ENCODE measurements at regions not wholly inside any gene's neighbourhood (a gene's known extent, or its start where the extent isn't known, plus 50 kb on each side); places are given as distances from the start of the nearest gene placed in this dataset.

DNA sequence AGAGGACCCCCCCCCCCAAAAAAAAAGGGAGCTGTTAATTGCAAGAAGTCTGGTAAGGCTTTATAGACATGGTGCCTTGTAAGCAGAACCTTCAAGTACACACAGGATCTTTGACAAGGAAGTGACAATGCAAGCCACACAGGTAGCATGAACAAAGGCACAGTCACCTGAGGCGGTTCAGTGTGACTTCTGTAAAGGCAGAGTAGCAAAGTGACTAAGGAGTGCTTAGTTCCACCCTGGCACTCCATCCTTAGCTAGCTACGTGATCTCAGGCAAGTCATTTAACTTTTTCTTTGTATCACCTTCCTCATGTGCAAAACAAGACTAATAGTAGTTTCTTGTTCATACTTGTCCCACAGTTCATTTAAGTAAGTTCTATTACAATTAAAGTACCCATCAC is 282.0 kb downstream of the PRELID2 start (continued):
- TF ChIP-seq CHD4 (IDR thresholded peaks at IDR 0.05; ENCODE audit: insufficient read depth, insufficient replicate concordance, low read depth, low read length, poor library complexity, severe bottlenecking) (no peak), ETV1 (tag; conservative IDR thresholded peaks at IDR 0.05; ENCODE audit: low read depth) (no peak), CBX1 (IDR thresholded peaks at IDR 0.05; ENCODE audit: low read depth) (no peak), JUNB (CRISPR knock-in tag; conservative IDR thresholded peaks at IDR 0.05) (no peak), ZNF561 (CRISPR knock-in tag; conservative IDR thresholded peaks at IDR 0.05) (no peak)

GRCh38 chr5:145551714-145552113 is 283.4 kb downstream of the PRELID2 start:
- Histone ChIP-seq H3K27ac (ENCODE audit: extremely low read depth, low read depth, low read length) (no peak overlapping the region), H3K4me3 (no peak overlapping the region), H3K4me1 (replicated peaks in 1 of 2; ENCODE audit: control insufficient read depth in 2 of 2, insufficient read depth in 2 of 2, low read length in 2 of 2) (no peaks in the 10 kb centered on the region), H3K36me3 (ENCODE audit: control insufficient read depth, insufficient read depth, low read length) (no peaks in the 10 kb centered on the region), H2AFZ (ENCODE audit: low read depth, low read length) (no peak overlapping the region), H3K9me3 (replicated peaks; ENCODE audit: control insufficient read depth, insufficient read depth, low read depth, low read length) (no peaks in the 10 kb centered on the region), H3K4me2 (ENCODE audit: insufficient read depth, low read length) (no peak overlapping the region), H4K20me1 (replicated peaks; ENCODE audit: control insufficient read depth, insufficient read depth, low read length) (no peaks in the 10 kb centered on the region), H3K9ac (ENCODE audit: insufficient read depth in 1 of 2, low read depth in 2 of 2, low read length in 2 of 2) (no peak overlapping the region), H3K9me1 (ENCODE audit: control insufficient read depth, insufficient read depth, low read length) (no peaks in the 10 kb centered on the region), H3K27me3 (ENCODE audit: control insufficient read depth in 2 of 2, insufficient read depth in 2 of 2, low read length in 2 of 2) (no peaks in the 10 kb centered on the region), H3K79me2 (ENCODE audit: control insufficient read depth, insufficient read depth, low read length) (no peaks in the 10 kb centered on the region)
- FAIRE-seq, result no peak
- intact Hi-C loops (cut with micrococcal nuclease) (no loop called here), in situ Hi-C loops (cut with MboI) (no loop called here)
- BruUV-seq (replicated peaks), result no TSS peak
- no peak for DNase-seq (ENCODE audit: extremely low read depth in 1 of 4, low spot score in 3 of 4)
- CTCF ChIA-PET (ENCODE audit: low intra/inter-chr PET ratio), result no interaction called here
- POLR2A ChIA-PET, result no interaction called here
- ATAC-seq, result no peak
- 6% methylated on average over 1 of the region's 1 CpG for WGBS (ENCODE audit: insufficient coverage, low coverage, missing lambda C conversion rate)
- TF ChIP-seq, protein P1, sequence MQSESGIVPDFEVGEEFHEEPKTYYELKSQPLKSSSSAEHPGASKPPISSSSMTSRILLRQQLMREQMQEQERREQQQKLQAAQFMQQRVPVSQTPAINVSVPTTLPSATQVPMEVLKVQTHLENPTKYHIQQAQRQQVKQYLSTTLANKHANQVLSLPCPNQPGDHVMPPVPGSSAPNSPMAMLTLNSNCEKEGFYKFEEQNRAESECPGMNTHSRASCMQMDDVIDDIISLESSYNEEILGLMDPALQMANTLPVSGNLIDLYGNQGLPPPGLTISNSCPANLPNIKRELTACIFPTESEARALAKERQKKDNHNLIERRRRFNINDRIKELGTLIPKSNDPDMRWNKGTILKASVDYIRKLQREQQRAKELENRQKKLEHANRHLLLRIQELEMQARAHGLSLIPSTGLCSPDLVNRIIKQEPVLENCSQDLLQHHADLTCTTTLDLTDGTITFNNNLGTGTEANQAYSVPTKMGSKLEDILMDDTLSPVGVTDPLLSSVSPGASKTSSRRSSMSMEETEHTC (IDR thresholded peaks at IDR 0.05), result no peak
- no peak for TF ChIP-seq PHTF2 (CRISPR knock-in tag; IDR thresholded peaks at IDR 0.05)
- no peak for TF ChIP-seq SAP30 (IDR thresholded peaks at IDR 0.05; ENCODE audit: borderline replicate concordance, insufficient read depth, low read depth, low read length, poor library complexity, severe bottlenecking)
- no peak for TF ChIP-seq MYNN (IDR thresholded peaks at IDR 0.05)
- no peak for TF ChIP-seq MYNN (CRISPR knock-in tag; IDR thresholded peaks at IDR 0.05)
- TF ChIP-seq MAFG (tag; conservative IDR thresholded peaks at IDR 0.05), result no peak
- TF ChIP-seq ZNF134 (CRISPR knock-in tag; conservative IDR thresholded peaks at IDR 0.05), result no peak
- no peak for TF ChIP-seq ZNF707 (CRISPR knock-in tag; conservative IDR thresholded peaks at IDR 0.05)
- TF ChIP-seq POLR3A (IDR thresholded peaks at IDR 0.05; ENCODE audit: borderline replicate concordance, extremely low read depth, insufficient read depth, insufficient read length), result no peak
- no peak for TF ChIP-seq NFE2L1 (tag; IDR thresholded peaks at IDR 0.05; ENCODE audit: borderline replicate concordance, low read depth)
- TF ChIP-seq, protein P2, sequence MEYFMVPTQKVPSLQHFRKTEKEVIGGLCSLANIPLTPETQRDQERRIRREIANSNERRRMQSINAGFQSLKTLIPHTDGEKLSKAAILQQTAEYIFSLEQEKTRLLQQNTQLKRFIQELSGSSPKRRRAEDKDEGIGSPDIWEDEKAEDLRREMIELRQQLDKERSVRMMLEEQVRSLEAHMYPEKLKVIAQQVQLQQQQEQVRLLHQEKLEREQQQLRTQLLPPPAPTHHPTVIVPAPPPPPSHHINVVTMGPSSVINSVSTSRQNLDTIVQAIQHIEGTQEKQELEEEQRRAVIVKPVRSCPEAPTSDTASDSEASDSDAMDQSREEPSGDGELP (CRISPR knock-in tag; IDR thresholded peaks at IDR 0.05; ENCODE audit: borderline replicate concordance), result no peak
- no peak for TF ChIP-seq STAG1 (CRISPR knock-in tag; IDR thresholded peaks at IDR 0.05; ENCODE audit: borderline replicate concordance)
- no peak for TF ChIP-seq KLF6 (CRISPR knock-in tag; IDR thresholded peaks at IDR 0.05; ENCODE audit: borderline replicate concordance)
- TF ChIP-seq ESRRA (IDR thresholded peaks at IDR 0.05; ENCODE audit: borderline replicate concordance, low read depth), result no peak

All from K562 (cell line).